WTC11 (cell line): ENCODE measurements at regions not wholly inside any gene's neighbourhood (a gene's known extent, or its start where the extent isn't known, plus 50 kb on each side); places are given as distances from the start of the nearest gene placed in this dataset.
"Not testable (repeated sequence)": the region's sequence is repeated elsewhere in the genome, so short reads cannot be mapped to it uniquely, and the experiment has no call there.

Experiments
- ATAC-seq: fragments of 200-7000 bp; cut with Tn5 transposase; 2 replicates; pipeline ENCODE4 v1.10.0; 2021; ENCODE audit warnings: mild to moderate bottlenecking, moderate library complexity
- CTCF ChIA-PET: fragments of 300-600 bp; sonication (Branson Sonifier 250); formaldehyde crosslinking; loops from one replicate; lab custom pipeline; 2021; ENCODE audit warnings: antibody characterized with exemption; lab: Charles Lee
- POLR2A ChIA-PET: fragments of 350-600 bp; sonication (Branson Sonifier 250); formaldehyde crosslinking; loops from one replicate; lab custom pipeline; 2021; ENCODE audit warnings: antibody characterized with exemption; lab: Charles Lee
- DNase-seq: peaks from one replicate; pipeline ENCODE4 v3.0.0; 2021; ENCODE audit warnings: low spot score
- H3K27ac Mint-ChIP-seq: 2 replicates; pipeline ENCODE4 v1.8.0; 2021; ENCODE audit warnings: mixed read lengths
- H3K27me3 Mint-ChIP-seq: 2 replicates; pipeline ENCODE4 v1.8.0; 2021; ENCODE audit warnings: low read depth, mild to moderate bottlenecking, moderate library complexity, mixed read lengths
- H3K36me3 Mint-ChIP-seq: 2 replicates; pipeline ENCODE4 v1.8.0; 2021; ENCODE audit warnings: mixed read lengths
- H3K4me1 Mint-ChIP-seq: 2 replicates; pipeline ENCODE4 v1.8.0; 2022; ENCODE audit warnings: mixed read lengths
- H3K4me3 Mint-ChIP-seq: 2 replicates; pipeline ENCODE4 v1.8.0; 2021; ENCODE audit warnings: mild to moderate bottlenecking, moderate library complexity, mixed read lengths
- H3K9me3 Mint-ChIP-seq: 2 replicates; pipeline ENCODE4 v1.8.0; 2021; ENCODE audit warnings: mixed read lengths
- ELF4 ChIP-seq: sonication (generic); formaldehyde crosslinking; IDR thresholded peaks from 2 replicates; pipeline ENCODE4 v1.8.1; 2022; ENCODE audit warnings: low read depth, mild to moderate bottlenecking, moderate library complexity, missing genetic modification reagents
- ETV6 ChIP-seq: sonication (generic); formaldehyde crosslinking; IDR thresholded peaks from 2 replicates; pipeline ENCODE4 v1.8.1; 2022; ENCODE audit warnings: mild to moderate bottlenecking, missing genetic modification reagents
- HMGA2 ChIP-seq: fragments of 250-450 bp; sonication (Bioruptor Pico); IDR thresholded peaks from 2 replicates; pipeline ENCODE4 v1.4.0; 2021; ENCODE audit warnings: mild to moderate bottlenecking, moderate library complexity
- HMGXB4 ChIP-seq: sonication (generic); formaldehyde crosslinking; IDR thresholded peaks from 2 replicates; pipeline ENCODE4 v1.8.1; 2023; ENCODE audit warnings: mild to moderate bottlenecking, moderate library complexity, missing genetic modification reagents
- IRF2 ChIP-seq: sonication (generic); formaldehyde crosslinking; IDR thresholded peaks from 2 replicates; pipeline ENCODE4 v1.8.0; 2022; ENCODE audit warnings: low read depth, missing genetic modification reagents, borderline replicate concordance
- JAZF1 ChIP-seq: fragments of 250-450 bp; sonication (Bioruptor Pico); IDR thresholded peaks from 2 replicates; pipeline ENCODE4 v1.9.0; 2021; ENCODE audit warnings: moderate library complexity, mild to moderate bottlenecking, inconsistent platforms
- MAX ChIP-seq: sonication (generic); formaldehyde crosslinking; IDR thresholded peaks from 2 replicates; pipeline ENCODE4 v1.8.0; 2022; ENCODE audit warnings: mild to moderate bottlenecking, missing genetic modification reagents
- MLX ChIP-seq: sonication (generic); formaldehyde crosslinking; IDR thresholded peaks from 2 replicates; pipeline ENCODE4 v1.8.1; 2023; ENCODE audit warnings: mild to moderate bottlenecking, missing genetic modification reagents, moderate library complexity
- MXD4 ChIP-seq: fragments of 250-450 bp; sonication (Bioruptor Pico); IDR thresholded peaks from 2 replicates; pipeline ENCODE4 v1.8.0; 2021; ENCODE audit warnings: mild to moderate bottlenecking, moderate library complexity, borderline replicate concordance
- NFYB ChIP-seq: sonication (generic); formaldehyde crosslinking; conservative IDR thresholded peaks from 2 replicates; pipeline ENCODE4 v1.8.0; 2022; ENCODE audit warnings: low read depth, missing genetic modification reagents
- NR1H2 ChIP-seq: sonication (generic); formaldehyde crosslinking; IDR thresholded peaks from 2 replicates; pipeline ENCODE4 v1.9.0; 2021; ENCODE audit warnings: mild to moderate bottlenecking, moderate library complexity, missing genetic modification reagents
- SMAD4 ChIP-seq: sonication (generic); formaldehyde crosslinking; IDR thresholded peaks from 2 replicates; pipeline ENCODE4 v1.8.0; 2022; ENCODE audit warnings: mild to moderate bottlenecking, missing genetic modification reagents
- STAT6 ChIP-seq: sonication (generic); formaldehyde crosslinking; conservative IDR thresholded peaks from 2 replicates; pipeline ENCODE4 v1.8.1; 2023; ENCODE audit warnings: mild to moderate bottlenecking, low read depth, missing genetic modification reagents, moderate library complexity
- ZBTB21 ChIP-seq: sonication (generic); formaldehyde crosslinking; IDR thresholded peaks from 2 replicates; pipeline ENCODE4 v1.8.1; 2023; ENCODE audit warnings: mild to moderate bottlenecking, missing genetic modification reagents, borderline replicate concordance
- ZNF138 ChIP-seq: sonication (generic); formaldehyde crosslinking; conservative IDR thresholded peaks from 2 replicates; pipeline ENCODE4 v1.8.1; 2022; ENCODE audit warnings: mild to moderate bottlenecking, moderate library complexity, missing genetic modification reagents
- ZNF512 ChIP-seq: sonication (generic); formaldehyde crosslinking; IDR thresholded peaks from 2 replicates; pipeline ENCODE4 v1.8.1; 2022; ENCODE audit warnings: missing genetic modification reagents, borderline replicate concordance
- ZNF671 ChIP-seq: fragments of 250-450 bp; sonication (Bioruptor Pico); IDR thresholded peaks from 2 replicates; pipeline ENCODE4 v1.8.0; 2021; ENCODE audit warnings: mild to moderate bottlenecking

GRCh38 chr9:73962792-73963191, 534.3 kb upstream of the RORB start (continued):
- TF ChIP-seq NR1H2: no peak
- TF ChIP-seq MAX (CRISPR knock-in tag): no peak
- no peak for TF ChIP-seq NFYB
- TF ChIP-seq MXD4 (CRISPR knock-in tag): no peak
- TF ChIP-seq ZBTB21 (CRISPR knock-in tag): no peak

- Mint-ChIP-seq H3K4me1 (peaks cover 3% of the 10 kb centered on the region; the same call in 1 of the 2 replicates), H3K36me3 (peaks cover 35% of the 10 kb centered on the region), H3K27me3 (no peaks in the 10 kb centered on the region), H3K27ac (no peak overlapping the region), H3K9me3 (peaks cover 31% of the 10 kb centered on the region), H3K4me3 (no peak overlapping the region)
- ChIA-PET POLR2A (no interaction called here), CTCF (no interaction called here)
- ATAC-seq (no peak), DNase-seq (no peak)
- no peak for TF ChIP-seq ZNF671 (CRISPR knock-in tag)
- TF ChIP-seq ETV6 (CRISPR knock-in tag): no peak
- TF ChIP-seq STAT6 (CRISPR knock-in tag): no peak
- no peak for TF ChIP-seq ZNF512 (CRISPR knock-in tag)
- no peak for TF ChIP-seq HMGA2 (CRISPR knock-in tag)
- no peak for TF ChIP-seq IRF2
- TF ChIP-seq SMAD4 (CRISPR knock-in tag): no peak
These were observed 527.2 kb upstream of the RORB start for GRCh38 chr9:73969936-73970335.

- H3K4me1 Mint-ChIP-seq: peaks cover 14% of the 10 kb centered on the region
- H3K27ac Mint-ChIP-seq, ATAC-seq, H3K4me3 Mint-ChIP-seq, H3K9me3 Mint-ChIP-seq, H3K36me3 Mint-ChIP-seq, POLR2A ChIA-PET, H3K27me3 Mint-ChIP-seq, DNase-seq, CTCF ChIA-PET: not testable (repeated sequence)
These were observed 520.7 kb upstream of the RORB start for GRCh38 chr9:73976424-73976823.

GRCh38 chr9:73979894-73980264, 517.3 kb upstream of the RORB start:
- Mint-ChIP-seq H3K4me1 (peaks cover 11% of the 10 kb centered on the region), H3K9me3 (peaks cover under 1% of the 10 kb centered on the region; the same call in 1 of the 2 replicates), H3K27ac (peak overlapping the region; percentile 58; the same call in 1 of the 2 replicates), H3K36me3 (no peaks in the 10 kb centered on the region), H3K27me3 (no peaks in the 10 kb centered on the region), H3K4me3 (no peak overlapping the region)
- ATAC-seq (no peak), DNase-seq (no peak)
- no peak for TF ChIP-seq HMGXB4
- TF ChIP-seq ZNF138 (CRISPR knock-in tag): no peak
- TF ChIP-seq MLX (CRISPR knock-in tag): no peak
- TF ChIP-seq JAZF1 (CRISPR knock-in tag): no peak
- TF ChIP-seq MAX (CRISPR knock-in tag): no peak
- TF ChIP-seq ELF4 (CRISPR knock-in tag): no peak
- CTCF ChIA-PET: no interaction called here
- POLR2A ChIA-PET: interaction anchor here (0.6 kb wide), 1 partner anchor 154 kb away, joined by 4 read pairs; no protein-coding TSS in a partner anchor
